ENCODE measurements at regions not wholly inside any gene's neighbourhood (a gene's known extent, or its start where the extent isn't known, plus 50 kb on each side); places are given as distances from the start of the nearest gene placed in this dataset.

DNA sequence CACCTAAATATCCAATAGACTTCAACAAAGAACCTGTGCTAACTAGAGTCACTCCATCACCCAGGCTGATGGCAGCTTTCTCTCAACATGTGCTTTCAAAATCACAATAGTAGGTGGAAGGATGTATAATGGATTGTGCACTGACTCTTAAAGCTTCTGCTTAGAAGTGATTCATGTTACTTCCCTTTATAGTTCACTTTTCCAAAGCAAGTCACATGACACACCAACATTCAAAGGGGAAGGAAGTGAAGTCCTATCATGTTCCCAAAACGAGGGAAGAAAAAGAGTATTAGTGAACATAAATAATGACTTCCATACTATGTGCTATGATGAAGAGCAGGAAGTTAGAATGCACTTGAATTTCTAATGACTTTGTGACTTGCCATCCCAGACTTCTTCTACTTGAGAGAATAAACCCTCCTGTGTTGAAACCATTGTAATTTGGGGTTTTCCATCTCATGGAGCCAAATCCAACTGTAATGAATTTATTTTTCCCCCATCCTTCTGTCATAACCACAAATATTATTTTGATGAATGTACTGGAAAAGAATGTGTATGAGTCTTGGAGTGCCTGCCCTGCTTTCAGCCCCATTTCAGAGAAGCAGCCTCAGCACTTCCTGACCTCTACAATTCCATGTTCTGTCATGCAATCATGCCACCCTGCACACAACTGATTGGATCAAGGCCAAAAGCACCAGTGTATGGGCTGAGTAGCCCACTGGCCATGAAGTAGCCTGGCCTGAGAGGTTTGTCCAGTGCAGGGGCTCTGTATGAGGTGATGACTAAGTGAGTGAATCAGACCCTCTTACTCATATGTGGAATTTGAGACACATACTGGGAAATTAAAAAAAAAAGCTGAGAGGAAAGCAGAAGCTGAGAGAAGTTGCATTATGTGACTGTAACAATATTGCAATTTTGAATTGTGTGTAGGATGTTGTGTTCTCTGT lies 525.9 kb upstream of the CLINT1 start:
- H3K27me3 ChIP-seq: no peaks in the 10 kb centered on the region
- H3K9me3 ChIP-seq: no peaks in the 10 kb centered on the region
- no peak for DNase-seq
- intact Hi-C loops (cut with DNase I): no loop called here
- H3K4me3 ChIP-seq: no peak overlapping the region
- 48 to 50% methylated on average over 1 of the region's 1 CpG for WGBS, 2 donors
- H3K36me3 ChIP-seq: no peaks in the 10 kb centered on the region
- peak in 2 of 4 donors; percentile 38 to 47 for ATAC-seq
- H3K27ac ChIP-seq: no peak overlapping the region
- peaks cover 0 to 4% (median 0%) of the 10 kb centered on the region in 3 donors for H3K4me1 ChIP-seq
- TF ChIP-seq, protein P1, sequence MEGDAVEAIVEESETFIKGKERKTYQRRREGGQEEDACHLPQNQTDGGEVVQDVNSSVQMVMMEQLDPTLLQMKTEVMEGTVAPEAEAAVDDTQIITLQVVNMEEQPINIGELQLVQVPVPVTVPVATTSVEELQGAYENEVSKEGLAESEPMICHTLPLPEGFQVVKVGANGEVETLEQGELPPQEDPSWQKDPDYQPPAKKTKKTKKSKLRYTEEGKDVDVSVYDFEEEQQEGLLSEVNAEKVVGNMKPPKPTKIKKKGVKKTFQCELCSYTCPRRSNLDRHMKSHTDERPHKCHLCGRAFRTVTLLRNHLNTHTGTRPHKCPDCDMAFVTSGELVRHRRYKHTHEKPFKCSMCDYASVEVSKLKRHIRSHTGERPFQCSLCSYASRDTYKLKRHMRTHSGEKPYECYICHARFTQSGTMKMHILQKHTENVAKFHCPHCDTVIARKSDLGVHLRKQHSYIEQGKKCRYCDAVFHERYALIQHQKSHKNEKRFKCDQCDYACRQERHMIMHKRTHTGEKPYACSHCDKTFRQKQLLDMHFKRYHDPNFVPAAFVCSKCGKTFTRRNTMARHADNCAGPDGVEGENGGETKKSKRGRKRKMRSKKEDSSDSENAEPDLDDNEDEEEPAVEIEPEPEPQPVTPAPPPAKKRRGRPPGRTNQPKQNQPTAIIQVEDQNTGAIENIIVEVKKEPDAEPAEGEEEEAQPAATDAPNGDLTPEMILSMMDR (IDR thresholded peaks at IDR 0.05): no peak
- no peak for FAIRE-seq

DNA sequence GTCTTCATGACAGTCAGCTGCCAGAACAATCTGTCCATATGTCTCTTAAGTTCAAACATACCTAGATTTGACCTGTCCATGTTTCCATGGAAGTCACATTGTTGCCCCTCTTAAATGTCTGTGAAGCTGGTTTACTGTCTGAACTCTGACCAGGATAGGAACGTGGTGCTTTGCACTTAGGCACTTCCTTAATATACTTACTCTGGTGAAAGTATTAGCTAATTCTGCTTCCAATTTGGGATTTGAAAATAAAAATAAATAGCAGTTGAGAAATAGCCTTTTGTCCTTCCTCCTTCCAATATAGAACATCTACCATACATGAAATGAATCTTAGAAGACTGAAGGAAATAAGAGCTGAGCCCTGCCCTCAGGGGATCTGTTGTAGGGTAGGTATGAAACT lies 524.5 kb upstream of the CLINT1 start:
- Histone ChIP-seq H3K36me3 (no peaks in the 10 kb centered on the region), H3K27ac (no peak overlapping the region), H3K27me3 (no peaks in the 10 kb centered on the region), H3K4me1 (peaks cover 0 to 4% (median 0%) of the 10 kb centered on the region in 3 donors), H3K9me3 (no peaks in the 10 kb centered on the region), H3K4me3 (no peak overlapping the region)
- WGBS, 2 donors: 63 to 70% methylated on average over 1 of the region's 1 CpG
- intact Hi-C loops (cut with DNase I): no loop called here
- ATAC-seq (peak in 2 of 4 donors; percentile 15 to 45), DNase-seq (no peak), FAIRE-seq (no peak)
- TF ChIP-seq, protein P1 (IDR thresholded peaks at IDR 0.05): no peak

DNA sequence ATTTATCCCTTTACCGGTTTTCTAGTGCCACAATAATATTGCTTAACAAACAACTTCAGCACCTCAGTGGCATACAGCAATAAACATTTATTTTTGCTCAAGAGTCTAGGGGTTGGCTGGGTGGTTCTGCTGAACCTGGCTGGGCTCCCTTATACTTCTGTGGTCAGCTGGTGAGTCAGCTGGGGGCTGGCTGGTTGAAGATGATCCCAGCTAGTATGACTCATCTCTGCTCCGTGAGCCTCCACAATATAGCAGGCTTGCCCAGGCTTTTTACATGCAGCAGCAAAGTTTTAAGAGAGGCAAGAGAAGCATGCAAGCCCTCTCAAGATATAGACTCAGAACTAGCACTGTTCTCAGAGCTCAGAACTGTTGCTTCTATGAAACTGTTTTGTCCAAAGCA lies 523.5 kb upstream of the CLINT1 start:
- no peak overlapping the region for H3K27ac ChIP-seq
- no peaks in the 10 kb centered on the region for H3K36me3 ChIP-seq

DNA sequence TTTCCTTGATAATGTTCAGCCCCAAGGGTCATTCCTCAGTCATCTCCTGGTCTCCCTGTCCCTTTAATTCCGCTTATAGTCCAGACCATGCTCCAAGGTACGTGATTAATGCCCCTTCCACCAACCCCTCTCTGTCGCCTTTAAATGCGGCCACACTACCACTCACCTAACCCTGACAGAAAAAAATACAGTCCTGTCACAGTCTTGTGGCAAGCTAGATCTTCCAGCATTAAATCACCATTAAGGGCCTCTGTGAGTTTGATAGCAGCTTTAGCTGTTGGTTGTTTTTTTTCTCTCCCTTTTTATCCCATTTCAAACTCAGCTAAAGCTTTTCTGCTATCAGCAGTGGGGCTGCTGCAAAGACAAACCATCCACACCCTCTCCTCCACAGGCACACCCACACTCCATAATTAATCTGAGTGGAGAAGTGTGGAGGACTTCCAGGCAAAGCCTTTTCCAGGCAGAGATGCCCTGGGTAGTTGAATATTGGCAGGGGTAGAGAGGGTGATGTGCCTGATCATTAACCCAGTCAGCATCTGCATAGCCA lies 522.7 kb upstream of the CLINT1 start:
- no peak for FAIRE-seq
- WGBS, 2 donors: 85 to 89% methylated on average over 4 of the region's 4 CpGs
- no peaks in the 10 kb centered on the region for H3K27me3 ChIP-seq

More for the DNA sequence above, 523.5 kb upstream of the CLINT1 start:
- DNase-seq (peak in 3 of 6 donors; percentile 6 to 43 (median 16)), FAIRE-seq (no peak), ATAC-seq (peak in 3 of 4 donors; percentile 75 to 92 (median 85))
- Histone ChIP-seq H3K9me3 (no peaks in the 10 kb centered on the region), H3K4me1 (peaks cover 0 to 4% (median 0%) of the 10 kb centered on the region in 3 donors), H3K4me3 (no peak overlapping the region), H3K27me3 (no peaks in the 10 kb centered on the region)
- WGBS, 2 donors: 37 to 51% methylated on average over 2 of the region's 2 CpGs
- TF ChIP-seq, protein P1 (IDR thresholded peaks at IDR 0.05): no peak
- intact Hi-C loops (cut with DNase I): no loop called here

More for the DNA sequence above, 522.7 kb upstream of the CLINT1 start:
- no peak for ATAC-seq
- Histone ChIP-seq H3K4me3 (no peak overlapping the region), H3K9me3 (no peaks in the 10 kb centered on the region), H3K4me1 (peaks cover 0 to 4% (median 0%) of the 10 kb centered on the region in 3 donors), H3K36me3 (no peaks in the 10 kb centered on the region), H3K27ac (no peak overlapping the region)
- DNase-seq: no peak
- TF ChIP-seq, protein P1 (IDR thresholded peaks at IDR 0.05): no peak
- intact Hi-C loops (cut with DNase I): no loop called here

Data from pancreas (tissue), 10 donors.